C4-2B (cell line): ENCODE measurements at regions not wholly inside any gene's neighbourhood (a gene's known extent, or its start where the extent isn't known, plus 50 kb on each side); places are given as distances from the start of the nearest gene placed in this dataset.

Experiments used
- ZFX ChIP-seq: fragments of 450-650 bp; IDR thresholded peaks from 2 replicates; pipeline ENCODE4 v1.6.1; 2017
- TF ChIP-seq, protein P1 (sequence below): fragments of 450-650 bp; conservative IDR thresholded peaks from 2 replicates; pipeline ENCODE4 v1.5.1; 2017; ENCODE audit warnings: mild to moderate bottlenecking

DNA sequence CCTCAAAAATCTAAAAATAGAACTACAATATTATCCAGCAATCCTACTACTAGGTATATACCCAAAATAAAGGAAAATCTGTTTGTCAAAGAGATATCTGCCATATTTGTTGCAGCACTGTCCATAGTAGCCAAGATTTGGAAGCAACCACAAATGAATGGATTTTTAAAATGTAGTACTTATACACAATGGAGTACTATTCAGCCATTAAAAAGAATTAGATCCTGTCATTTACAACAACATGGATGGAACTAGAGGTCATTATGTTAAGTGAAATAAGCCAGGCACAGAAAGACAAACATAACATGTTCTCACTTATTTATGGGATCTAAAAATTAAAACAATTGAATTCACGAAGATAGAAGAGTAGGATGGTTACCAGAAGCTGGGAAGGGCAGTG is 135.7 kb upstream of the CCDC28A start:
- TF ChIP-seq, protein P1, sequence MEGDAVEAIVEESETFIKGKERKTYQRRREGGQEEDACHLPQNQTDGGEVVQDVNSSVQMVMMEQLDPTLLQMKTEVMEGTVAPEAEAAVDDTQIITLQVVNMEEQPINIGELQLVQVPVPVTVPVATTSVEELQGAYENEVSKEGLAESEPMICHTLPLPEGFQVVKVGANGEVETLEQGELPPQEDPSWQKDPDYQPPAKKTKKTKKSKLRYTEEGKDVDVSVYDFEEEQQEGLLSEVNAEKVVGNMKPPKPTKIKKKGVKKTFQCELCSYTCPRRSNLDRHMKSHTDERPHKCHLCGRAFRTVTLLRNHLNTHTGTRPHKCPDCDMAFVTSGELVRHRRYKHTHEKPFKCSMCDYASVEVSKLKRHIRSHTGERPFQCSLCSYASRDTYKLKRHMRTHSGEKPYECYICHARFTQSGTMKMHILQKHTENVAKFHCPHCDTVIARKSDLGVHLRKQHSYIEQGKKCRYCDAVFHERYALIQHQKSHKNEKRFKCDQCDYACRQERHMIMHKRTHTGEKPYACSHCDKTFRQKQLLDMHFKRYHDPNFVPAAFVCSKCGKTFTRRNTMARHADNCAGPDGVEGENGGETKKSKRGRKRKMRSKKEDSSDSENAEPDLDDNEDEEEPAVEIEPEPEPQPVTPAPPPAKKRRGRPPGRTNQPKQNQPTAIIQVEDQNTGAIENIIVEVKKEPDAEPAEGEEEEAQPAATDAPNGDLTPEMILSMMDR = no peak
- TF ChIP-seq ZFX = no peak
